Muscle layer of colon (tissue), 2 donors: ENCODE measurements at regions not wholly inside any gene's neighbourhood (a gene's known extent, or its start where the extent isn't known, plus 50 kb on each side); places are given as distances from the start of the nearest gene placed in this dataset.
"Not testable (repeated sequence)": the region's sequence is repeated elsewhere in the genome, so short reads cannot be mapped to it uniquely, and the experiment has no call there.

Experiments used
- H3K27ac ChIP-seq: one replicate; pipeline ENCODE4 v1.7.0; 2013; ENCODE audit warnings: low read depth, mild to moderate bottlenecking, low read length, moderate library complexity
- H3K27me3 ChIP-seq, 2 donors: one replicate each; pipeline ENCODE4 v1.7.0; 2013; ENCODE audit warnings: low read length in 2 of 2, mild to moderate bottlenecking in 2 of 2; ENCODE audit not compliant: insufficient read depth in 2 of 2, control insufficient read depth in 1 of 2
- H3K36me3 ChIP-seq: one replicate; pipeline ENCODE4 v1.7.0; 2013; ENCODE audit warnings: mild to moderate bottlenecking, low read length; ENCODE audit not compliant: insufficient read depth
- H3K4me1 ChIP-seq: one replicate; pipeline ENCODE4 v1.7.0; 2013; ENCODE audit warnings: mild to moderate bottlenecking, low read length; ENCODE audit not compliant: insufficient read depth
- H3K4me3 ChIP-seq, 2 donors: one replicate each; pipeline ENCODE4 v1.7.0; 2013; ENCODE audit warnings: low read length in 2 of 2, low read depth in 1 of 2, mild to moderate bottlenecking in 1 of 2, moderate library complexity in 1 of 2
- H3K9ac ChIP-seq: one replicate; pipeline ENCODE4 v1.7.0; 2013; ENCODE audit warnings: low read length
- H3K9me3 ChIP-seq: one replicate; pipeline ENCODE4 v1.7.0; 2013; ENCODE audit warnings: mild to moderate bottlenecking, low read length
- donor health status: abdominal sarcoma.
- donor health status: Adenocarcinoma of cecum.

DNA sequence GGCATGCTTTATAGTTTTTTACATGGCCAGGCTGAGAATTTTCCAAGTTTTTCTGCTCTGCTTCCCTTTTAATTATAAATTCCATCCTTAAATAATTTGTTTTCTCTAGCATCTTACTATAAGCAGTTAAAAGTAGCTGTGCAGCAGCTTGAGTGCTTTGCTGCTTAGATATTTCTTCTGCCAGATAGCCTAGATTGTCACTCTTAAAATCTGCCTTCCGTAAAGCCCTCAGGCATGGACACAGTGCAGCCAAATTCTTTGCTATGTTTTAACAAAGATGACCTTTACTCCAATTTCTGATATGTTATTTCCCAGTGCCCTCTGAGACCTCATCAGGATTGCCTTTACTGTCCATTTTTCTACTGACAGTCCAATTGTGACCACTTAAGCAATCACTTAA, 92.6 kb upstream of the SGK1 start:
- Histone ChIP-seq H3K4me3 (no peak overlapping the region), H3K4me1 (no peaks in the 10 kb centered on the region), H3K36me3 (no peaks in the 10 kb centered on the region), H3K27ac (no peak overlapping the region), H3K27me3 (no peaks in the 10 kb centered on the region), H3K9ac (no peak overlapping the region), H3K9me3 (peaks cover 4% of the 10 kb centered on the region)

DNA sequence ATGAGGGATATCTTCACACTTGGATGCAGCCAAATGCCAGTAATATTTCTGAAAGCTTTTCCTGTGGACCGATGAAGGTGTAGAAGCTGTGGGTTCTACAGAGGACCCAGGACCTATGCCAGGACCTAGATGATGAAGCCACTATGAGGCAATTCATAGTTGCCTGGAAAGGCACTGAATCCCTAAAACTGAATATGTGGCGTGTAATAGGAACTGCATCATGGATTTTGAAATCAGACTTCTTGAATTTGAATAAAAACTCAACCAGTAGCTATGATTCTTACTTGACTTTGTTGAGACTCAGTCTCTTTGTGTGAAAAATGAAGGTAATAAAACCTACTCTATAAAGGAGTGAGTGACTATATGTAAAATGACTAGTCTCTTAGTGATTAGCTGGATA, 89.9 kb upstream of the SGK1 start:
- H3K4me3 ChIP-seq, result no peak overlapping the region
- no peak overlapping the region for H3K9ac ChIP-seq
- peaks cover 3% of the 10 kb centered on the region for H3K9me3 ChIP-seq
- H3K27ac ChIP-seq, result no peak overlapping the region
- H3K4me1 ChIP-seq, result no peaks in the 10 kb centered on the region
- H3K36me3 ChIP-seq, result no peaks in the 10 kb centered on the region
- H3K27me3 ChIP-seq, result no peaks in the 10 kb centered on the region

DNA sequence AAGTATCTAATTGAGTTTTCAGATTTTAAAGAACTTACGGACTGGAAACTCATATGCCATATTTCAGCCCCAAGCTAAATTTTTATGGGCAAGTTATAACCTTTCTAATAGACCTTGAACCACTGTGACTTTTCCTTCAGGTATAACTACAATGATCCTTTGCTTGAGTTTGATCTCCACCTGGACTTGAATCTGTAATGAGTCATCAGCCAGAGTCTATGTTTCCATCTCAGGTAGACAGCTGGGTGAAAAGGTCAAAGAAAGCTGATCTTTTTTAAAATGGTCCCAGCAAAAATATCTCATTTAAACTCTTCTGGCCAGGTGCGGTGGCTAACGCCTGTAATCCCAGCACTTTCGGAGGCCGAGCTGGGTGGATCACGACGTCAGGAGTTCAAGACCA, 88.4 kb upstream of the SGK1 start:
- Histone ChIP-seq H3K27ac (no peak overlapping the region), H3K4me3 (no peak overlapping the region), H3K4me1 (no peaks in the 10 kb centered on the region), H3K9ac (no peak overlapping the region), H3K9me3 (no peaks in the 10 kb centered on the region), H3K36me3 (no peaks in the 10 kb centered on the region), H3K27me3 (no peaks in the 10 kb centered on the region)

DNA sequence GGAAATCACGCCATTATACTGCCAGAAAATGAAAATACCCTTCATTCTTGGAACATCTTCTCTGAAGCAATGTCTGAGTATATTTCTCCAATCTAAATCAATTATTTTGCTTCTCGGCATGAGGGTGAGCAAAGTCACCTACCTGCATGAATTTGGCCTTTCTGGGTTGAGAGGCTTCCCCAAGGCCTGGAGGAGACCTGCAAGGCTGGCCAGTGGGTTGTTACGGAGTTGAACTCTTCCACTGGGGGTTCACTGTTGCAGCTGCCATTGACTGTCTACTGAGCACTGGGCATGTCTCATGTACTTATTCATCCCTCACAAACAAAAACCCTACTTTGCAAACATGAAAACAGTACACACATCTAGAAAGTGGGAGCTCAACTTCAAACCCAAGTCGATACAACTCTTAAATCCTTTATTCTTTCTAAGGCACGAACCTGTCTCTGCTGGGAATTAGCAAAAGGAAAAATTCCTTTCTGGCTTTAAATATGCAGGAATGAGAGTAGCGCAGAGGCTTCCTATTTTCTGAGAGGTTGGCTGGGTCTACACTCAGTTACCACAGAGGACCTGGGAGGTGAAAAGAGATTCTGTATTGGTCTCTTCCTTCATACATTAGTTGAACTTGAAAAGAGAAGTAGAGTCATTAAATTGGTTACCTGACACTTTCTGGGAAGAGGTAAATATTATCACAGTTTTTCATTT, 87.6 kb upstream of the SGK1 start:
- H3K9me3 ChIP-seq, result no peaks in the 10 kb centered on the region
- no peaks in the 10 kb centered on the region for H3K4me1 ChIP-seq
- H3K4me3 ChIP-seq, result no peak overlapping the region
- H3K27me3 ChIP-seq, result no peaks in the 10 kb centered on the region
- H3K27ac ChIP-seq, result no peak overlapping the region
- no peak overlapping the region for H3K9ac ChIP-seq
- no peaks in the 10 kb centered on the region for H3K36me3 ChIP-seq

DNA sequence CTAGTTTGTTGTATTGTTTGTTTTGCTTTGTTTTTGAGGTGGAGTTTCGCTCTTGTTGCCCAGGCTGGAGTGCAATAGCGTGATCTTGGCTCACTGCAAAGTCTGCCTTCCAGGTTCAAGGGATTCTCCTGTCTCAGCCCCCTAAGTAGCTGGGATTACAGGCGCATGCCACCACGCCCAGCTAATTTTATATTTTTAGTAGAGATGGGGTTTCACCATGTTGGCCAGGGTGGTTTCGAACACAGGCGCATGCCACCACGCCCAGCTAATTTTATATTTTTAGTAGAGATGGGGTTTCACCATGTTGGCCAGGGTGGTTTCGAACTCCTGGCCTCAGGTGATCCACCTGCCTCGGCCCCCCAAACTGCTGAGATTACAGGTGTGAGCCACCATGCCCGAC, 85.4 kb upstream of the SGK1 start:
- H3K9ac ChIP-seq, H3K36me3 ChIP-seq, H3K4me3 ChIP-seq, H3K9me3 ChIP-seq, H3K27ac ChIP-seq, H3K27me3 ChIP-seq, H3K4me1 ChIP-seq: not testable (repeated sequence)

DNA sequence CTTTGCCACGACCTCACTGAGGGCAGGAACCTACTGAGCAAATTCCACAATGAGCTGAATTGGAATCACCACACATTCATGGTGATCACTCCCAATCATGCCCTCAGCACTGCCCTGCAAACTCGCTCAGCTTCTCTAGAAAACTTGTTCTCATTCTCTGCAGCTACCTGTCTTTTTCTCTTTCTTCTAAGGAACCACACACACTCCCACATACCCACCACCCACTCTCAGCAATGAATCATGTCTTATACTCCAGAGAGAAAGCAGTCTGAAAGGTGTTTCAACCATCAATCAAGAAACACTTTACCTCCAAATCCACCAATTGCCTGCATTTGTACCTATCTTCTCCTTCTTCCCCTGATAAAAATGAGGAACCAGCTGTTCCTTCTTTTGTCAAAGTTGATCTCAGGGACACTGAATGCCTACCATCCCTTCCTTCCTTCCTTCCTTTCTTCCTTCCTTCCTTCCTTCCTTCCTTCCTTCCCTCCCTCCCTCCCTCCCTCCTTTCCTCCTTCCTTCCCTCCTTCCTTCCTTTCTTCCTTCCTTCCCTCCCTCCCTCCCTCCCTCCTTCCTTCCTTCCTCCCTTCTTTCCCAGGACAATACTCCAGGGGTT, 84.6 kb upstream of the SGK1 start:
- no peak overlapping the region for H3K9ac ChIP-seq
- H3K4me1 ChIP-seq, result no peaks in the 10 kb centered on the region
- no peaks in the 10 kb centered on the region for H3K36me3 ChIP-seq
- H3K27ac ChIP-seq, result no peak overlapping the region
- no peaks in the 10 kb centered on the region for H3K27me3 ChIP-seq
- H3K4me3 ChIP-seq, result no peak overlapping the region
- H3K9me3 ChIP-seq, result no peaks in the 10 kb centered on the region

DNA sequence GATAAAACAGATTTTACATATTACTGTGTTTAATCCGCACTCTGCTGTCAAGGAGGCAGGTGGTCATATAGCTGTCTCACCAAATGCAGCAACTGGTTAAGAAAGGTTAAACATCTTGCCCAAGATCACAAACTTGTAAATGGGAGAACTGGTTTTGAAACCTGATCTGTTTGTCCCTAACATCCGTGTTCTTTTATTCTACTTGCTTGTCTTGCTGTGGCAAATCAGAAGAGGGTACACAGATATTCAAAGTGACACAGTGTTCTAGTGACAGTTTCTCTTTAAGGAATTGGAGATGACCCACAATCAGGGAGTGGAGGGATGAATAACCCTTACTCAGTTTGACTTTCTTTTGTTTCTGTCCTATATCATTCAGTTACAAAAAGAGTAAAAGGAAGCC, 83.0 kb upstream of the SGK1 start:
- no peaks in the 10 kb centered on the region for H3K9me3 ChIP-seq
- no peak overlapping the region for H3K4me3 ChIP-seq
- H3K27ac ChIP-seq, result no peak overlapping the region
- H3K4me1 ChIP-seq, result no peaks in the 10 kb centered on the region
- no peak overlapping the region for H3K9ac ChIP-seq
- no peaks in the 10 kb centered on the region for H3K27me3 ChIP-seq
- H3K36me3 ChIP-seq, result no peaks in the 10 kb centered on the region

DNA sequence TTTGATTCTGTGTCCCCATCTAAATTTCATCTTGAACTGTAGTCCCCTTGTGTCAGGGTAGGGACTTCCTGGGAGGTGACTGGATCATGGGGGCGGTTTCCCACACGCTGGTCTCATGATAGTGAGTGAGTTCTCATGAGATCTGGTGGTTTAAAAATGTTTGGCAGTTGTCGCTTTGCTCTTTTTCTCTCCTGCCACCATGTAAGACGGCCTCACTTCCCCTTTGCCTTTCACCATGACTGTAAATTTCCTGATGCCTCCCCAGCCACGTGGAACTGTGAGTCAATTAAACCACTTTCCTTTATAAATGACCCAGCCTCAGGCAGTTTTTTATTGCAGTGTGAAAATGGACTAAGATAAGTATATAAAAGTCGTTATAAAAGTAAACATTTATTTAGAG, 80.5 kb upstream of the SGK1 start:
- no peaks in the 10 kb centered on the region for H3K27me3 ChIP-seq
- no peaks in the 10 kb centered on the region for H3K9me3 ChIP-seq
- no peaks in the 10 kb centered on the region for H3K4me1 ChIP-seq
- no peak overlapping the region for H3K27ac ChIP-seq
- H3K4me3 ChIP-seq, result no peak overlapping the region
- H3K36me3 ChIP-seq, result no peaks in the 10 kb centered on the region
- no peak overlapping the region for H3K9ac ChIP-seq

DNA sequence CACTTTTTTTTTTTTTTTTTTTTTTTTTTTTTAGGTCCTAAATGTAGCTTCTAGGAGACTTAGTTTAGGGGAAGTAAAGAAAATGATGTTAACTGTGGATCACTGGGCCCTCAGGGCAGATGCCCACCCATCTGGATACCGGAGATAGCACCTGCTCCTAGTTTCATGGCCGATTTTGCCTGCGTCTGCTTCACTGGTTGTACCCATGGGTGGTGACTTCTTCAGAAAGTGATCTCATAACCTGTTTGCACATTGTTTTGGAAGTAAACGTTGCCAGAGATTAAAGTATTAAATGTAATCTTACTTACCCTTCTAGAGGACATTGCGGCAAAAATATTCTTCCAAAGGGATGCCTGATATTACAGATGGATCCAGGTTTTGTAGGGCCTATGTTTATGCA, 79.8 kb upstream of the SGK1 start:
- no peaks in the 10 kb centered on the region for H3K36me3 ChIP-seq
- H3K4me3 ChIP-seq, result no peak overlapping the region
- no peaks in the 10 kb centered on the region for H3K9me3 ChIP-seq
- no peaks in the 10 kb centered on the region for H3K4me1 ChIP-seq
- H3K27ac ChIP-seq, result no peak overlapping the region
- H3K9ac ChIP-seq, result no peak overlapping the region
- no peaks in the 10 kb centered on the region for H3K27me3 ChIP-seq

DNA sequence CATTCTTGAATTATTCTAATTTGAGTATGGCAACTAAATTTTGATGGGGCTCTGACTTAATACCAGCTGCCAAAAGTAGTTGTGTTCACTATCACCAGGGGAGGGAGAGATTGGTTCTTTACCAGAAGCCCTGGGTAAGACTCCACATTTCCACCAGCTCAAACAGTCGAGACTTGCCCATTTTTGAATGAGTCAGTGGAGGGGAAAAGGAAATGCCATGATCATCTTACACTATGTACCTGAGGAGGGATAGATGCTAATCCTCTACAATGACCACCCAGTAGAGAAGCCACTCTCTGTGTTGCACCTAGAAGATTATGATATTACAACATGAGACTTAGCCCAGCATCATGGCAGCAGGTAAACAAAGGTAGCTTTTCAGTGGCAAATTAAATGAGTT, 77.0 kb upstream of the SGK1 start:
- Histone ChIP-seq H3K36me3 (no peaks in the 10 kb centered on the region), H3K4me1 (no peaks in the 10 kb centered on the region), H3K9ac (no peak overlapping the region), H3K9me3 (no peaks in the 10 kb centered on the region), H3K27me3 (no peaks in the 10 kb centered on the region), H3K27ac (no peak overlapping the region), H3K4me3 (no peak overlapping the region)

DNA sequence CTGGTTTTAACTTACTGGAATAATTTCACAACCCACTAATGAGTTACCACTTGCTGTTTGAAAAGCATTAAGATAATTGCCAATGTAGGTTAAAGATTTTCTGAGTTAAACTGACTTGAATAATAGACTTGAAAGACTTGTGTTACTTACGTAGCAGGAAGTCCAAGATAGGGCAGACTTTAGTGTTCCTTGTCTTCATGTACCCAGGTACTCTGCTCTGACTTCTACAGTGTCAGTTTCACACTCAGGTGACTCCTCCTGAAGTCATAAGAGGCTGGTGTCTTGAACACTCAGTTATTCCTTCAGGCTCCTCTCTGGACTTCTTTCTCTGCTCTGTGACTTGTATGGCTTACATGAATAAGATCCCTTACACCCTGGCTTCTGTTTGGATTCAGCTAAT, 76.3 kb upstream of the SGK1 start:
- Histone ChIP-seq H3K27me3 (no peaks in the 10 kb centered on the region), H3K4me3 (no peak overlapping the region), H3K4me1 (no peaks in the 10 kb centered on the region), H3K27ac (no peak overlapping the region), H3K36me3 (no peaks in the 10 kb centered on the region), H3K9ac (no peak overlapping the region), H3K9me3 (no peaks in the 10 kb centered on the region)

DNA sequence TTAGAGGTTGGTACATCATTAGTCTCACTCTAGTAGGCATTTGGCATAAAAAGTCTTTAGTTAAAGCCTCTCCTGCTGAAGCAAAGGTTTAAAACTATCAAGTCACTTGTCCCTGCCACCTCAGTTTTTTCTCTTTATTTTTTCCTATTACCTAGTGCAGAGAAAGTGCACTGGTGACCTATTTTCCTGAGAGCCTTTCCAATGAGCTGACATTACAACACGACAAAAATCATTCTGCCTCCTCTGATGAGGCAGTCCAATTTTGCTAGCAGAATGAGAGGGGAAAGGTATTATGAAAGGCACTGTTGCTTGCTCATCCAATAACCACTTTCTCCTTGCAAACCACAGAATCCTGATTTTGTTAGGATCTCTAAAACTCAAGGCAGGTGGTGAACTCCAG, 73.3 kb upstream of the SGK1 start:
- Histone ChIP-seq H3K9ac (no peak overlapping the region), H3K27me3 (no peaks in the 10 kb centered on the region), H3K9me3 (no peaks in the 10 kb centered on the region), H3K36me3 (no peaks in the 10 kb centered on the region), H3K4me1 (no peaks in the 10 kb centered on the region), H3K4me3 (no peak overlapping the region), H3K27ac (no peak overlapping the region)
